HPDE6-E6E7 (cell line): ENCODE measurements at regions not wholly inside any gene's neighbourhood (a gene's known extent, or its start where the extent isn't known, plus 50 kb on each side); places are given as distances from the start of the nearest gene placed in this dataset.

Source experiments
- DNase-seq: peaks from one replicate; pipeline ENCODE4 v3.0.0; 2011; ENCODE audit warnings: missing footprints; ENCODE audit errors: extremely low spot score

GRCh38 chr11:11177156-11177808 lies 175.8 kb downstream of the CSNK2A3 start:
- DNase-seq: no peak

DNA sequence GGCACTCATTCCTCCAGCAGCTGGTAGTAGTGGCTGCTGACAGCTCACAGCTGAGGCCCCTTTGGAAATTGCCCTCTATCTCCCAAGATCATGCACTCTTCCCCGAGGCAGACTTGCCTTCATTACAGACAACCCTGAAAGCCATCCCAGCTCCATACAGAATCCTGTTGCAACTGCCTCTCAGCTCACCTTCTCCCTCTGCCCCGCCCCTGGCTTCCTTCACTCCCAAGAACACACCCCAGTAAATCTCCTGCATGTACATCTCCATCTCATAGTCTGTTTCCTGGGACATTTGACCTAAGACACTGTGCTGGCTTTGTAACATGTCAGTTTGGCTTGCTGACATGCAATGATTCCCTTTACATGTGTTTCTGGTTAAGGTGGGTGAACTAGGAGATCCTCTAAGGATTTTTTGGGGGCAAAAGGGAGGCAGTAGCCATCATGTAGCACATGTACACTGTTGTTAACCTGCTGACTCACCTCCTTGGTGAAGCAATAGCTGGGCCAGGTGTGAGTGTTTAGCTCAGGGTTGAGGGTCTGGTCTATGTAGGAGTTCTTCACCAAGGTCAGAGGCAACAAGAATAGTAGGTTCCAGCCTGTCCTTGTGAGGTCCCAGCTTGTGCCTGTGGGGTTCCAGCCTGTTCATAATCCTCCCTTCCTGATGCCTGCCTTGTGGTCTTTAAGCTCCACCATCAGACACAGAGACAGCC lies 179.6 kb downstream of the CSNK2A3 start:
- DNase-seq: no peak

DNA sequence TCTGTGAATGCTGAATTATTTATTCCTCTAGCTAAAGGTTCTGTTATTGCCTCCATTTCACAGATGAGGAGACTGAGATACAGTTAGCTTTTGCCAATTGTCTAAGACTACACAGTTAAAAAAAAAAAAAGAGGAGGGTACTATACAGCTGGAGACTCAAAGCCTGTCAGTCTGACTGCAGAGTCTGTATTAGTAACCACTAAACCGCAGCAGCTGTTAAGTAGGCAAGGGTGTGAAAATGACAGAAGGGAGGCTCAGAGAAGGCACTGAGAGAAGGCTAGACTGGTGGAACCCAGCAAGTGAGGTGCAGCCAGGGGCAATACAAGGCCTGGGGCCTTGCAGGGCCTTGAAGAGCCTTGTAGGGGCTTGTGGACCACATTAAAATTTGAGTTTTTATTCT lies 181.2 kb downstream of the CSNK2A3 start:
- DNase-seq: no peak

DNA sequence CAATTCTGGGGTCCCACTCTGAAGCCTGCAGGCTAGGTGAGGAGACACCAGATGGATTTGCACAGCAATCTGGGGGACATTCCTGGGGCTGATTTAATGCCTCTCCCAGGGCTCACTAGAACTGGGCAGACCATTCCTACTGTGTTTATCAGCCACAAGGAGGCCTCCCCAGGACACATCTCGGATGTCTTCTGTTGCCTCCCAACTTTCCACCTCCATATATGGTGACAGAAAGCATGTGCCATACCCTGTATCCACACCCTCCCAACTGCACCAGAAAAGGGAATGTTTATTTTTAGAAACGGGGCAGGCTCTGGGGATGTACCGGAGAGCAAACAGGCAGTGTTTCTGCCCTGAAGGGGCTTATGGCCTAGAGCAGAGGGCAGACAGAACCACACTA lies 181.8 kb downstream of the CSNK2A3 start:
- DNase-seq: no peak

- no peak for DNase-seq
Observed at GRCh38 chr11:11170352-11171084, 182.5 kb downstream of the CSNK2A3 start.

DNA sequence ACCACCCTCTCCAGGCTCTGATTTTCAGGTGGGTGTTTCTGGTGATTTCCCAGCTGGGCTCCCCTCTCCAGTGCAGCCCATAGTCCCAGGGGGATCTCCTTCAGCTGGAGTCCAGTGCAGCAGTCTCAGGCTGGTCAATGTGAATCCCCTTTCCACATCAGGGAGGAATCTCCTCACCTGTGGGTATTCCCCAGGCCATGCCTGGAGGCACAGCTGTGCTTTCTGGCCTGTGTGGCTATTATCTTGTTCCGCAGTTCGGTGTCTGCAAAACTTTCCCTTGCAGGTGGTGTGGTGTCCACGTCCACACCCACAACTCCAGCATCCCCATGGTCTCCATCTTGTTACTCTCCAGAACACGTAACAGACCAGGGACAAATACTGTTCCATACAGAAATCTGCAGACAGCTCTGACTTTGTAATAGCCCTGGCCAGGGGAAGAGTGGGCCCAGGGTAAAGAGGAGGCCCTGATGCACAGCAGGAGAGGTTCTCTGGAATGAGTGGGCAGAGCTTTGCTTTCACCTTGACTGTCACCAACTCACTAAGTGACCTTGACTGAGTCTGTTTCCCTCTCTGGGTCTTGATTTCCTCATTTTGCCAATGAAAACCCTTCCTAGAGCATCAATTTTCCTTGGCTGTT lies 183.2 kb downstream of the CSNK2A3 start:
- DNase-seq: no peak

GRCh38 chr11:11167806-11168205 lies 185.2 kb downstream of the CSNK2A3 start:
- DNase-seq: no peak

- no peak for DNase-seq
Observed at GRCh38 chr11:11164334-11164690, 188.7 kb downstream of the CSNK2A3 start.

DNA sequence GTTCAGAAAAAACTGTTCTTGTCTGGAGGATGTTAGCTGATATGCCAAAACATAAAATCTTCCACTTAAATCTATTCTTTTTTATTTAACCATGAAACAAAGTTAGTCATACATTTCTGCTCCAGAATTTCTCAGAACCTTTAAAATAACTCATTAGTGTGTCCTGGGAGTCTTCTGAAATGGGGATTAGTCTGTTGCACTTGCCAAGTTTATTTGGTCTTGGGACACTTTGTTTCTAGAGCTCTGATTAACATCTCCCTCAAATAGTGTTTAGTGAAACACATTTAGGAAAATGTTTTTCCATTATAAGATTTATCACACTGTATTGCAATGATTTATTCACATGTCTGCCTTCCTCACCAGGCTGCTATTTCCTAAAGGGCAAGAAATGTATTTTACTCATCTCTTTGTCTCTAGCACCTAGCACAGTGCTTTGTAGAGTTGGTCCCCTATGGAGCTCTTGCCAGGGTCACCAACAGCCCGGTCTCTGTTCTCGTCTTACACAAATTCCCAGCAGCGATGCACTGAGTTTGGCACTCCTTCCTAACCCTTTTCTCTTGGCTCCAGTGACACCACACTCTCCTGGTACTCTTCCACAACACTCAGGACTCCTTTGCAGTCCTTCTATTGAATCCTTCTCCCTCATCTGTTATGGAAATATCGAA lies 189.2 kb downstream of the CSNK2A3 start:
- no peak for DNase-seq

- DNase-seq: no peak
Observed at GRCh38 chr11:11163236-11163635, 189.8 kb downstream of the CSNK2A3 start.

DNA sequence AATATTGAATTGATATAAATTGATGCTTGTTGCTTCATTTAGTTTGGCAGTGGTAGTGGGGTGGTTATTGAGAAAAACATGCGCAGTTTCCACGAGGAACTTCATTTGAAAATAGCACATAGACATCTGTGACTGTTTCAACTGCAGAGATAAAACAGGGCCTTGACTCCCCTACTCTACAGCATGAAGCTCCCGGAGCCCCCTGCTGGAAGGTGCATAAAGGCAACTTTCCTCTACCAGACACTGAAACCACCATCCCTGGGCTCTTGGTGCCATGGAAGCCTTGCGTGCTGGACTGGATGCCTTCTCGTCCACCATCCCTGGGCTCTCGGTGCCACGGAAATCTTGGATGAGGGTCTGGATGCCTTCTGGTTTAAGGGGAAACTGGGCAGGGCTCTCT lies 195.9 kb downstream of the CSNK2A3 start:
- no peak for DNase-seq

- no peak for DNase-seq
Observed at GRCh38 chr11:11155962-11156815, 196.9 kb downstream of the CSNK2A3 start.

DNA sequence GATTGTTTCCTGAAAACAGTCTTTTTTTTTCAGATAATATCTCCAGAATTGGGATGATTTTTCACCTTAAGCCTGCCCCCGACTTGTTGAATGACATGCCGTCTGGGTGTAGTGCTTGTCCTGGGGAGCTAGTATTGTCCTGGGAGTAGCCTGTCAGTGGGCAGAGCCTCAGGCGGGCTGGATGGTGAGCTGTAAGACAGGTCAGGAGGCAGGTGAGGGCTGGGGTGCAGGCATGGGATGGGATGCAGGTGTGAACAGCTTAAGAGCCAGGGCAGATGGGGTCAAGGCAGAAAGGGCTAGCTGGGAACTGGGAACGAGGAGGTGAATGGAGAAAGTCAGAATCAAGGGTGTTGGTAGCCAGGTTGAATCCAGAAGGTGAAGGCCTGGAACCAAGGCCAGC lies 200.2 kb downstream of the CSNK2A3 start:
- no peak for DNase-seq

- no peak for DNase-seq
Observed at GRCh38 chr11:11149671-11150459, 203.2 kb downstream of the CSNK2A3 start.

- no peak for DNase-seq
Observed at GRCh38 chr11:11148596-11148995, 204.5 kb downstream of the CSNK2A3 start.

- no peak for DNase-seq
Observed at GRCh38 chr11:11148104-11148509, 204.9 kb downstream of the CSNK2A3 start.

DNA sequence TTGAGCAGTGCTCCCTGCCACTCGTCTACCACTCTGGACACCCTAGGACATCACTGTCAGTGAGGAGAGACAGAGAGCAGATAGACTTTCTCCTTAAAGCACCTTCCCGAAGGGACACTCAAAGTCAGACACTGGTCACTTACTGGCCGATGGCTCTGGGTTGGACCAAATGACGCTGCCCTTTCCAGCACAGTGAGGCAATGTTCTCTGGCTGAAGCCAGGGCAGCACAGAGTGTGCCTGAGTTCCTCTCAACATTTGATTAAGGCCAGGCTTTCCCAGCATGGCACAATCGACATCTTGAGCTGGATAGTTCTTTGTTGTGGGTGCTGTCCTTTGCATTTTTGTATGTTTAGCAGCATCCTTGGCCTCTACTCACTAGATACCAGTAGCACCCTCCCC lies 206.2 kb downstream of the CSNK2A3 start:
- DNase-seq: no peak

DNA sequence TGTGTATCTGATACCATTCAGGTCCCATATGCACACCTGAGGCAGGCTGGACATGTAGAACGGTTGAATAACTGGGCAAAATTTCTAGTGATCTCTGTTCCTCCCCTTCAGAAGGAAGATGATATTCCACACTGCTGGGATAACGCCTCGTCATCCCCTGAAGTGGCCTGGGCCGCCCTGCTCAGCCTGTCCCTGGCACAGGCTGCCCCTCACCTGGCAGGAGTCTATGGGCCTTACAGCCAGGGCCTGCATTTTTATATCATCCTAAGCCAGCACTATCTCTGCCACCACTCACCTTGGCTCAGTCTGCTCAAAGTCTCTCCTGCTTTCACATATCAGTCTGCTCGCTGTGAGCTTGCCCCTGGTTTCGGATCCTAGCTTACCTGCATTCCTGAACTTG lies 209.2 kb downstream of the CSNK2A3 start:
- DNase-seq: no peak

- DNase-seq: no peak
Observed at GRCh38 chr11:11142430-11142829, 210.6 kb downstream of the CSNK2A3 start.

- no peak for DNase-seq
Observed at GRCh38 chr11:11141065-11141464, 212.0 kb downstream of the CSNK2A3 start.
